ENCODE measurements at regions not wholly inside any gene's neighbourhood (a gene's known extent, or its start where the extent isn't known, plus 50 kb on each side); places are given as distances from the start of the nearest gene placed in this dataset.

GRCh38 chr5:51072937-51073336, 310.3 kb upstream of the ISL1 start:
- TF ChIP-seq ZNF280C (tag by site-specific recombination; IDR thresholded peaks at IDR 0.05): no peak
- TF ChIP-seq, protein P1, sequence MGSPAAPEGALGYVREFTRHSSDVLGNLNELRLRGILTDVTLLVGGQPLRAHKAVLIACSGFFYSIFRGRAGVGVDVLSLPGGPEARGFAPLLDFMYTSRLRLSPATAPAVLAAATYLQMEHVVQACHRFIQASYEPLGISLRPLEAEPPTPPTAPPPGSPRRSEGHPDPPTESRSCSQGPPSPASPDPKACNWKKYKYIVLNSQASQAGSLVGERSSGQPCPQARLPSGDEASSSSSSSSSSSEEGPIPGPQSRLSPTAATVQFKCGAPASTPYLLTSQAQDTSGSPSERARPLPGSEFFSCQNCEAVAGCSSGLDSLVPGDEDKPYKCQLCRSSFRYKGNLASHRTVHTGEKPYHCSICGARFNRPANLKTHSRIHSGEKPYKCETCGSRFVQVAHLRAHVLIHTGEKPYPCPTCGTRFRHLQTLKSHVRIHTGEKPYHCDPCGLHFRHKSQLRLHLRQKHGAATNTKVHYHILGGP (tag by site-specific recombination; IDR thresholded peaks at IDR 0.05): no peak
- no peak for TF ChIP-seq KLF1 (tag by site-specific recombination; IDR thresholded peaks at IDR 0.05)
- TF ChIP-seq, protein P2, sequence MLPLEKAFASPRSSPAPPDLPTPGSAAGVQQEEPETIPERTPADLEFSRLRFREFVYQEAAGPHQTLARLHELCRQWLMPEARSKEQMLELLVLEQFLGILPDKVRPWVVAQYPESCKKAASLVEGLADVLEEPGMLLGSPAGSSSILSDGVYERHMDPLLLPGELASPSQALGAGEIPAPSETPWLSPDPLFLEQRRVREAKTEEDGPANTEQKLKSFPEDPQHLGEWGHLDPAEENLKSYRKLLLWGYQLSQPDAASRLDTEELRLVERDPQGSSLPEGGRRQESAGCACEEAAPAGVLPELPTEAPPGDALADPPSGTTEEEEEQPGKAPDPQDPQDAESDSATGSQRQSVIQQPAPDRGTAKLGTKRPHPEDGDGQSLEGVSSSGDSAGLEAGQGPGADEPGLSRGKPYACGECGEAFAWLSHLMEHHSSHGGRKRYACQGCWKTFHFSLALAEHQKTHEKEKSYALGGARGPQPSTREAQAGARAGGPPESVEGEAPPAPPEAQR (tag by site-specific recombination; IDR thresholded peaks at IDR 0.05): no peak
- TF ChIP-seq ZBTB1 (tag by site-specific recombination; IDR thresholded peaks at IDR 0.05): no peak
- no peak for TF ChIP-seq GLI4 (tag by site-specific recombination; IDR thresholded peaks at IDR 0.05)
- no peak for TF ChIP-seq ZNF248 (tag by site-specific recombination; IDR thresholded peaks at IDR 0.05)
- no peak for TF ChIP-seq GFI1B (tag by site-specific recombination; IDR thresholded peaks at IDR 0.05)
- TF ChIP-seq REPIN1 (tag by site-specific recombination; IDR thresholded peaks at IDR 0.05; ENCODE audit: low read depth): no peak
- no peak for TF ChIP-seq ZBTB49 (tag by site-specific recombination; IDR thresholded peaks at IDR 0.05; ENCODE audit: low read depth)
- no peak for TF ChIP-seq ZNF37A (tag by site-specific recombination; IDR thresholded peaks at IDR 0.05)
- no peak for TF ChIP-seq ZNF266 (tag by site-specific recombination; IDR thresholded peaks at IDR 0.05; ENCODE audit: low read depth)
- TF ChIP-seq YY1 (tag by site-specific recombination; IDR thresholded peaks at IDR 0.05): no peak
- TF ChIP-seq ZNF132 (tag by site-specific recombination; IDR thresholded peaks at IDR 0.05; ENCODE audit: borderline replicate concordance): no peak
- TF ChIP-seq ZNF221 (tag by site-specific recombination; IDR thresholded peaks at IDR 0.05; ENCODE audit: borderline replicate concordance): no peak
- TF ChIP-seq, protein P3, sequence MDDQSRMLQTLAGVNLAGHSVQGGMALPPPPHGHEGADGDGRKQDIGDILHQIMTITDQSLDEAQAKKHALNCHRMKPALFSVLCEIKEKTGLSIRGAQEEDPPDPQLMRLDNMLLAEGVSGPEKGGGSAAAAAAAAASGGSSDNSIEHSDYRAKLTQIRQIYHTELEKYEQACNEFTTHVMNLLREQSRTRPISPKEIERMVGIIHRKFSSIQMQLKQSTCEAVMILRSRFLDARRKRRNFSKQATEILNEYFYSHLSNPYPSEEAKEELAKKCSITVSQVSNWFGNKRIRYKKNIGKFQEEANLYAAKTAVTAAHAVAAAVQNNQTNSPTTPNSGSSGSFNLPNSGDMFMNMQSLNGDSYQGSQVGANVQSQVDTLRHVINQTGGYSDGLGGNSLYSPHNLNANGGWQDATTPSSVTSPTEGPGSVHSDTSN (CRISPR knock-in tag; IDR thresholded peaks at IDR 0.05): no peak
- TF ChIP-seq KLF17 (tag by site-specific recombination; IDR thresholded peaks at IDR 0.05): no peak
- TF ChIP-seq HOXD13 (CRISPR knock-in tag; IDR thresholded peaks at IDR 0.05; ENCODE audit: borderline replicate concordance): no peak
- TF ChIP-seq ZNF473 (tag by site-specific recombination; IDR thresholded peaks at IDR 0.05): no peak
- TF ChIP-seq ZFP3 (tag by site-specific recombination; IDR thresholded peaks at IDR 0.05; ENCODE audit: low read depth): no peak
- POLR2A ChIA-PET: no interaction called here

More at GRCh38 chr5:51072937-51073336, 310.3 kb upstream of the ISL1 start:
- Histone ChIP-seq H3K9me3 (ENCODE audit: control insufficient read depth, insufficient read depth, low read depth, low read length) (peaks cover 2% of the 10 kb centered on the region; the same call in 1 of the 2 replicates), H3K4me1 (ENCODE audit: control insufficient read depth, insufficient read depth, low read length) (no peaks in the 10 kb centered on the region), H3K36me3 (ENCODE audit: control insufficient read depth in 2 of 2, insufficient read depth in 1 of 2, low read length in 2 of 2) (no peaks in the 10 kb centered on the region), H3K4me3 (ENCODE audit: low read depth, low read length) (no peak overlapping the region), H3K27ac (ENCODE audit: extremely low read depth, low read depth, low read length) (no peak overlapping the region)
- CTCF ChIA-PET: no interaction called here
